Activated CD8-positive, alpha-beta memory T cell treated with anti-CD3 and anti-CD28 coated beads for 36 hours (primary cell): ENCODE measurements at regions not wholly inside any gene's neighbourhood (a gene's known extent, or its start where the extent isn't known, plus 50 kb on each side); places are given as distances from the start of the nearest gene placed in this dataset.

Experiments
- CTCF ChIA-PET: fragments of 350-600 bp; sonication (Branson Sonifier 250); formaldehyde crosslinking; loops from one replicate; lab custom pipeline; 2021; ENCODE audit warnings: antibody characterized with exemption; lab: Charles Lee
- POLR2A ChIA-PET: fragments of 350-600 bp; sonication (Branson Sonifier 250); formaldehyde crosslinking; loops from one replicate; lab custom pipeline; 2021; ENCODE audit warnings: antibody characterized with exemption; lab: Charles Lee

GRCh38 chr2:118706844-118707243, 140.6 kb downstream of the EN1 start:
- ChIA-PET POLR2A (no interaction called here), CTCF (no interaction called here)

- ChIA-PET POLR2A (no interaction called here), CTCF (no interaction called here)
Measured at GRCh38 chr2:118706371-118706770, 141.1 kb downstream of the EN1 start.

- POLR2A ChIA-PET = no interaction called here
Measured at GRCh38 chr2:118705032-118705431, 142.4 kb downstream of the EN1 start.

GRCh38 chr2:118699447-118700175, 147.8 kb downstream of the EN1 start:
- ChIA-PET CTCF (no interaction called here), POLR2A (no interaction called here)

More at GRCh38 chr2:118705032-118705431, 142.4 kb downstream of the EN1 start:
- CTCF ChIA-PET = no interaction called here

- POLR2A ChIA-PET = no interaction called here
- CTCF ChIA-PET = no interaction called here
Measured at GRCh38 chr2:118698564-118698963, 148.9 kb downstream of the EN1 start.

- CTCF ChIA-PET = no interaction called here
Measured at GRCh38 chr2:118697781-118698180, 149.7 kb downstream of the EN1 start.

GRCh38 chr2:118696786-118697465, 150.5 kb downstream of the EN1 start:
- ChIA-PET CTCF (no interaction called here), POLR2A (no interaction called here)

More at GRCh38 chr2:118697781-118698180, 149.7 kb downstream of the EN1 start:
- POLR2A ChIA-PET = no interaction called here

GRCh38 chr2:118693287-118693822, 154.1 kb downstream of the EN1 start:
- CTCF ChIA-PET = no interaction called here
- POLR2A ChIA-PET = no interaction called here

GRCh38 chr2:118689874-118690273, 157.6 kb downstream of the EN1 start:
- ChIA-PET CTCF (no interaction called here), POLR2A (no interaction called here)

- CTCF ChIA-PET = no interaction called here
- POLR2A ChIA-PET = no interaction called here
Measured at GRCh38 chr2:118689456-118689855, 158.0 kb downstream of the EN1 start.

- ChIA-PET POLR2A (no interaction called here), CTCF (no interaction called here)
Measured at GRCh38 chr2:118689033-118689432, 158.4 kb downstream of the EN1 start.

GRCh38 chr2:118687698-118688097, 159.8 kb downstream of the EN1 start:
- POLR2A ChIA-PET = no interaction called here
- CTCF ChIA-PET = interaction anchor here (0.7 kb wide), 1 partner anchor 793 kb away, joined by 3 read pairs; no protein-coding TSS in a partner anchor

- CTCF ChIA-PET = no interaction called here
- POLR2A ChIA-PET = no interaction called here
Measured at GRCh38 chr2:118687192-118687591, 160.3 kb downstream of the EN1 start.

GRCh38 chr2:118686346-118686745, 161.1 kb downstream of the EN1 start:
- POLR2A ChIA-PET = no interaction called here
- CTCF ChIA-PET = no interaction called here

GRCh38 chr2:118683460-118683859, 164.0 kb downstream of the EN1 start:
- ChIA-PET CTCF (no interaction called here), POLR2A (no interaction called here)

- ChIA-PET POLR2A (no interaction called here), CTCF (no interaction called here)
Measured at GRCh38 chr2:118678985-118679384, 168.5 kb downstream of the EN1 start.

GRCh38 chr2:118677546-118677945, 169.9 kb downstream of the EN1 start:
- ChIA-PET POLR2A (no interaction called here), CTCF (no interaction called here)

GRCh38 chr2:118675531-118675930, 171.9 kb downstream of the EN1 start:
- POLR2A ChIA-PET = no interaction called here
- CTCF ChIA-PET = no interaction called here

- ChIA-PET CTCF (no interaction called here), POLR2A (no interaction called here)
Measured at GRCh38 chr2:118672571-118673158, 174.8 kb downstream of the EN1 start.

GRCh38 chr2:118671701-118672454, 175.6 kb downstream of the EN1 start:
- ChIA-PET CTCF (no interaction called here), POLR2A (no interaction called here)
